ENCODE measurements at regions not wholly inside any gene's neighbourhood (a gene's known extent, or its start where the extent isn't known, plus 50 kb on each side); places are given as distances from the start of the nearest gene placed in this dataset.

- intact Hi-C loops (cut with DNase I; ENCODE audit: low total_unique reads): no loop called here
- H3K27ac ChIP-seq: no peak overlapping the region
- H3K36me3 ChIP-seq (ENCODE audit: low read depth, missing control alignments): no peaks in the 10 kb centered on the region
- H3K9me3 ChIP-seq: no peaks in the 10 kb centered on the region
- no peaks in the 10 kb centered on the region for H3K27me3 ChIP-seq
- TF ChIP-seq CTCF (IDR thresholded peaks at IDR 0.05): no peak
- no peak for TF ChIP-seq POLR2A (IDR thresholded peaks at IDR 0.05)
- no peak overlapping the region for H3K4me3 ChIP-seq
- DNase-seq: no peak
- H3K4me1 ChIP-seq: no peaks in the 10 kb centered on the region
Measured at GRCh38 chr7:84454174-84454959, 259.8 kb upstream of the SEMA3A start.

GRCh38 chr7:84452618-84453017, 258.0 kb upstream of the SEMA3A start:
- H3K36me3 ChIP-seq (ENCODE audit: low read depth, missing control alignments): no peaks in the 10 kb centered on the region
- no peak overlapping the region for H3K27ac ChIP-seq
- H3K4me1 ChIP-seq: no peaks in the 10 kb centered on the region
- DNase-seq: no peak
- no peaks in the 10 kb centered on the region for H3K9me3 ChIP-seq
- WGBS, 2 donors: 67 to 75% methylated on average over 1 of the region's 1 CpG
- H3K27me3 ChIP-seq: no peaks in the 10 kb centered on the region
- TF ChIP-seq CTCF (IDR thresholded peaks at IDR 0.05) (no peak), POLR2A (IDR thresholded peaks at IDR 0.05) (no peak)
- intact Hi-C loops (cut with DNase I; ENCODE audit: low total_unique reads): no loop called here
- no peak overlapping the region for H3K4me3 ChIP-seq

GRCh38 chr7:84450772-84451171, 256.2 kb upstream of the SEMA3A start:
- no peak for DNase-seq
- intact Hi-C loops (cut with DNase I; ENCODE audit: low total_unique reads): no loop called here
- TF ChIP-seq POLR2A (IDR thresholded peaks at IDR 0.05): no peak
- TF ChIP-seq CTCF (IDR thresholded peaks at IDR 0.05): no peak
- Histone ChIP-seq H3K4me1 (no peaks in the 10 kb centered on the region), H3K4me3 (no peak overlapping the region), H3K36me3 (ENCODE audit: low read depth, missing control alignments) (no peaks in the 10 kb centered on the region), H3K9me3 (no peaks in the 10 kb centered on the region), H3K27me3 (no peaks in the 10 kb centered on the region), H3K27ac (no peak overlapping the region)

GRCh38 chr7:84447636-84448293, 253.2 kb upstream of the SEMA3A start:
- WGBS, 2 donors: 85 to 86% methylated on average over 17 of the region's 17 CpGs
- Histone ChIP-seq H3K36me3 (ENCODE audit: low read depth, missing control alignments) (no peaks in the 10 kb centered on the region), H3K4me1 (no peaks in the 10 kb centered on the region), H3K9me3 (no peaks in the 10 kb centered on the region), H3K27me3 (no peaks in the 10 kb centered on the region), H3K4me3 (no peak overlapping the region), H3K27ac (no peak overlapping the region)
- no peak for TF ChIP-seq CTCF (IDR thresholded peaks at IDR 0.05)
- no peak for TF ChIP-seq POLR2A (IDR thresholded peaks at IDR 0.05)
- intact Hi-C loops (cut with DNase I; ENCODE audit: low total_unique reads): no loop called here
- no peak for DNase-seq
